Liver (tissue), 8 donors: ENCODE measurements at regions not wholly inside any gene's neighbourhood (a gene's known extent, or its start where the extent isn't known, plus 50 kb on each side); places are given as distances from the start of the nearest gene placed in this dataset.

Source experiments
- DNase-seq: peaks from one replicate; pipeline ENCODE4 v3.0.0-alpha.2; 2017; ENCODE audit warnings: low spot score
- H3K27ac ChIP-seq, 2 donors: one replicate each; pipeline ENCODE4 v1.7.0; 2013; ENCODE audit warnings: inconsistent platforms in 2 of 2, low read length in 2 of 2, control low read depth in 1 of 2, low read depth in 1 of 2, mild to moderate bottlenecking in 1 of 2
- H3K27me3 ChIP-seq, 4 donors: one replicate each; pipeline versions ENCODE4 v1.6.1 to v1.7.0; 2013; ENCODE audit warnings: low read length in 3 of 4, inconsistent platforms in 1 of 4, mild to moderate bottlenecking in 1 of 4, moderate library complexity in 1 of 4; ENCODE audit not compliant: control insufficient read depth in 4 of 4, insufficient read depth in 4 of 4
- H3K36me3 ChIP-seq, 4 donors: one replicate each; pipeline versions ENCODE4 v1.6.1 to v1.7.0; 2013; ENCODE audit warnings: low read length in 3 of 4, mild to moderate bottlenecking in 3 of 4, low read depth in 1 of 4, moderate library complexity in 1 of 4; ENCODE audit not compliant: control insufficient read depth in 4 of 4, insufficient read depth in 3 of 4
- H3K4me1 ChIP-seq, 4 donors: one replicate each; pipeline versions ENCODE4 v1.6.1 to v1.7.0; 2013; ENCODE audit warnings: low read length in 3 of 4, mild to moderate bottlenecking in 3 of 4, moderate library complexity in 1 of 4; ENCODE audit not compliant: control insufficient read depth in 4 of 4, insufficient read depth in 4 of 4
- H3K4me3 ChIP-seq, 3 donors: one replicate each; pipeline versions ENCODE4 v1.6.1 to v1.7.0; 2013; ENCODE audit warnings: low read length in 3 of 3, control low read depth in 1 of 3, low read depth in 1 of 3, mild to moderate bottlenecking in 1 of 3
- H3K9ac ChIP-seq, 2 donors: one replicate each; pipeline ENCODE4 v1.7.0; 2013; ENCODE audit warnings: low read length in 2 of 2, mild to moderate bottlenecking in 2 of 2, moderate library complexity in 2 of 2, control low read depth in 1 of 2, low read depth in 1 of 2
- H3K9me3 ChIP-seq, 4 donors: one replicate each; pipeline versions ENCODE4 v1.6.1 to v1.7.0; 2013; ENCODE audit warnings: low read length in 3 of 4; ENCODE audit not compliant: control insufficient read depth in 4 of 4
- EGR1 ChIP-seq, 2 donors: IDR thresholded peaks; 2 replicates each; pipeline ENCODE4 v1.6.1; 2016 to 2018; ENCODE audit warnings: antibody characterized with exemption in 2 of 2, low read depth in 2 of 2
- FOXA1 ChIP-seq: IDR thresholded peaks from 2 replicates; pipeline ENCODE4 v1.6.1; 2016; ENCODE audit warnings: antibody characterized with exemption
- FOXA2 ChIP-seq: IDR thresholded peaks from 2 replicates; pipeline ENCODE4 v1.6.1; 2016; ENCODE audit warnings: antibody characterized with exemption
- GABPA ChIP-seq, 2 donors: IDR thresholded peaks in 1 of 2; conservative IDR thresholded peaks in 1 of 2; 2 replicates each; pipeline ENCODE4 v1.6.1; 2016; ENCODE audit warnings: antibody characterized with exemption in 2 of 2, mild to moderate bottlenecking in 1 of 2, moderate library complexity in 1 of 2
- HNF4A ChIP-seq, 2 donors: conservative IDR thresholded peaks; 2 replicates each; pipeline ENCODE4 v1.6.1; 2016; ENCODE audit warnings: antibody characterized with exemption in 2 of 2, mild to moderate bottlenecking in 2 of 2
- HNF4G ChIP-seq: IDR thresholded peaks from 2 replicates; pipeline ENCODE4 v1.6.1; 2016; ENCODE audit warnings: antibody characterized with exemption
- JUND ChIP-seq, 2 donors: IDR thresholded peaks; 2 replicates each; pipeline ENCODE4 v1.6.1; 2016; ENCODE audit warnings: antibody characterized with exemption in 2 of 2
- NR2F2 ChIP-seq: IDR thresholded peaks from 2 replicates; pipeline ENCODE4 v1.6.1; 2016; ENCODE audit warnings: antibody characterized with exemption
- RAD21 ChIP-seq, 2 donors: IDR thresholded peaks; 2 replicates each; pipeline ENCODE4 v1.6.1; 2016; ENCODE audit warnings: antibody characterized with exemption in 2 of 2, mild to moderate bottlenecking in 2 of 2
- REST ChIP-seq: IDR thresholded peaks from 2 replicates; pipeline ENCODE4 v1.6.1; 2016; ENCODE audit warnings: antibody characterized with exemption, mild to moderate bottlenecking
- RXRA ChIP-seq, 2 donors: IDR thresholded peaks; 2 replicates each; pipeline ENCODE4 v1.6.1; 2017 to 2018; ENCODE audit warnings: antibody characterized with exemption in 2 of 2, mild to moderate bottlenecking in 1 of 2
- SP1 ChIP-seq: IDR thresholded peaks from 2 replicates; pipeline ENCODE4 v1.6.1; 2018; ENCODE audit warnings: antibody characterized with exemption, mild to moderate bottlenecking
- TAF1 ChIP-seq: conservative IDR thresholded peaks from 2 replicates; pipeline ENCODE4 v1.6.1; 2016; ENCODE audit warnings: antibody characterized with exemption, mild to moderate bottlenecking
- YY1 ChIP-seq: IDR thresholded peaks from 2 replicates; pipeline ENCODE4 v1.6.1; 2016; ENCODE audit warnings: antibody characterized with exemption, mild to moderate bottlenecking
- ZBTB33 ChIP-seq: IDR thresholded peaks from 2 replicates; pipeline ENCODE4 v1.6.1; 2016; ENCODE audit warnings: antibody characterized with exemption
- WGBS: extraction: QIAGEN DNeasy Blood & Tissue Kit; methylation state at CpG from one replicate; pipeline ENCODE4 v1.1.7; 2013; 5-methylcytosine and 5-hydroxymethylcytosine counted together
- TF ChIP-seq, protein P1 (sequence below): IDR thresholded peaks from 2 replicates; pipeline ENCODE4 v1.6.1; 2016; ENCODE audit warnings: antibody characterized with exemption
- TF ChIP-seq, protein P2 (sequence below): IDR thresholded peaks from 2 replicates; pipeline ENCODE4 v1.6.1; 2016; ENCODE audit warnings: antibody characterized with exemption
- TF ChIP-seq, protein P3 (sequence below): fragments of 150-350 bp; IDR thresholded peaks from 2 replicates; pipeline ENCODE4 v1.5.1; 2017; ENCODE audit warnings: improper control_type of control experiment, low read depth, low read length; ENCODE audit not compliant: missing input control
- donor health status: healthy.
- donor health status: healthy.
- donor health status: healthy.
- donor health status: healthy.
- donor health status: healthy.

GRCh38 chr12:93308281-93308680, 69.4 kb upstream of the NUDT4 start:
- WGBS: 93% methylated on average over 4 of the region's 4 CpGs
- no peak for TF ChIP-seq RAD21 (IDR thresholded peaks at IDR 0.05)
- TF ChIP-seq, protein P1, sequence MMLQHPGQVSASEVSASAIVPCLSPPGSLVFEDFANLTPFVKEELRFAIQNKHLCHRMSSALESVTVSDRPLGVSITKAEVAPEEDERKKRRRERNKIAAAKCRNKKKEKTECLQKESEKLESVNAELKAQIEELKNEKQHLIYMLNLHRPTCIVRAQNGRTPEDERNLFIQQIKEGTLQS: no peak
- no peak for TF ChIP-seq FOXA2
- no peak for TF ChIP-seq SP1
- no peak for TF ChIP-seq ZBTB33
- no peak for TF ChIP-seq YY1
- TF ChIP-seq, protein P2, sequence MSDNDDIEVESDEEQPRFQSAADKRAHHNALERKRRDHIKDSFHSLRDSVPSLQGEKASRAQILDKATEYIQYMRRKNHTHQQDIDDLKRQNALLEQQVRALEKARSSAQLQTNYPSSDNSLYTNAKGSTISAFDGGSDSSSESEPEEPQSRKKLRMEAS: no peak
- TF ChIP-seq TAF1: no peak
- TF ChIP-seq FOXA1: no peak
- TF ChIP-seq HNF4G: no peak
- TF ChIP-seq EGR1 (IDR thresholded peaks at IDR 0.05; ENCODE audit: low read depth in 2 of 2): no peak
- H3K27me3 ChIP-seq: no peaks in the 10 kb centered on the region

DNA sequence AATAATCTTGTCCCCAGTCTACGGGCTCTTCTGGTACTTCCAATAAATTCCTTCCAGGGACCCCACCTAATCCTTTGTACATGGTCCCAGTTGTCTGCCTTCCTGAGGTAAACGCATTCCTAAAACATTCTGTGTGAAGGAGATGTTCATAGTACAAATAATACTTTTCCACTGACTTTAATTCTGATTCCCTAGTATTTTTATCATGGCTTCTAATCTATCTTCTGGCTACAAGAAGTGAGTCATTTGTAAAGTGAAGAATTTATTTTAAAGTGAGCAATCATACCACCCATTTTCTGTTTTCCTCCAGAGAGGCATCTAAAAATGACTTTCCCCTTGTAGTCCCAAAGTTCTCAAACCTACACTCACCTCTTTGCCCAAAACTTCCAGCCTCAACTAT, 65.9 kb upstream of the NUDT4 start:
- 96% methylated on average over 2 of the region's 2 CpGs for WGBS
- Histone ChIP-seq H3K4me3 (no peak overlapping the region), H3K27ac (no peak overlapping the region), H3K9me3 (no peaks in the 10 kb centered on the region), H3K9ac (no peak overlapping the region), H3K4me1 (peaks cover 0 to 5% (median 3%) of the 10 kb centered on the region in 4 donors), H3K36me3 (no peaks in the 10 kb centered on the region), H3K27me3 (no peaks in the 10 kb centered on the region)
- no peak for DNase-seq
- TF ChIP-seq HNF4A (conservative IDR thresholded peaks at IDR 0.05) (no peak), JUND (IDR thresholded peaks at IDR 0.05) (no peak), GABPA (IDR thresholded peaks at IDR 0.05 in 1 of 2, conservative IDR thresholded peaks at IDR 0.05 in 1 of 2) (no peak), EGR1 (IDR thresholded peaks at IDR 0.05; ENCODE audit: low read depth in 2 of 2) (no peak), RAD21 (IDR thresholded peaks at IDR 0.05) (no peak), FOXA2 (no peak), ZBTB33 (no peak), TAF1 (no peak), RXRA (IDR thresholded peaks at IDR 0.05) (no peak), HNF4G (no peak), NR2F2 (no peak), REST (no peak), FOXA1 (no peak)
- TF ChIP-seq, protein P3, sequence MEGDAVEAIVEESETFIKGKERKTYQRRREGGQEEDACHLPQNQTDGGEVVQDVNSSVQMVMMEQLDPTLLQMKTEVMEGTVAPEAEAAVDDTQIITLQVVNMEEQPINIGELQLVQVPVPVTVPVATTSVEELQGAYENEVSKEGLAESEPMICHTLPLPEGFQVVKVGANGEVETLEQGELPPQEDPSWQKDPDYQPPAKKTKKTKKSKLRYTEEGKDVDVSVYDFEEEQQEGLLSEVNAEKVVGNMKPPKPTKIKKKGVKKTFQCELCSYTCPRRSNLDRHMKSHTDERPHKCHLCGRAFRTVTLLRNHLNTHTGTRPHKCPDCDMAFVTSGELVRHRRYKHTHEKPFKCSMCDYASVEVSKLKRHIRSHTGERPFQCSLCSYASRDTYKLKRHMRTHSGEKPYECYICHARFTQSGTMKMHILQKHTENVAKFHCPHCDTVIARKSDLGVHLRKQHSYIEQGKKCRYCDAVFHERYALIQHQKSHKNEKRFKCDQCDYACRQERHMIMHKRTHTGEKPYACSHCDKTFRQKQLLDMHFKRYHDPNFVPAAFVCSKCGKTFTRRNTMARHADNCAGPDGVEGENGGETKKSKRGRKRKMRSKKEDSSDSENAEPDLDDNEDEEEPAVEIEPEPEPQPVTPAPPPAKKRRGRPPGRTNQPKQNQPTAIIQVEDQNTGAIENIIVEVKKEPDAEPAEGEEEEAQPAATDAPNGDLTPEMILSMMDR: no peak
- TF ChIP-seq, protein P2: no peak
- TF ChIP-seq, protein P1: no peak

More at GRCh38 chr12:93308281-93308680, 69.4 kb upstream of the NUDT4 start:
- no peaks in the 10 kb centered on the region for H3K36me3 ChIP-seq
- no peak for DNase-seq
- H3K9me3 ChIP-seq: no peaks in the 10 kb centered on the region
- no peak overlapping the region for H3K4me3 ChIP-seq
- no peak overlapping the region for H3K27ac ChIP-seq
- H3K4me1 ChIP-seq: peaks cover 0 to 5% (median under 1%) of the 10 kb centered on the region in 4 donors
- no peak overlapping the region for H3K9ac ChIP-seq
